Stimulated activated CD4-positive, alpha-beta T cell treated with anti-CD3 and anti-CD28 coated beads, Interleukin-1b, Interleukin-23, amount 100 ng/mL, for 24 hours (primary cell): ENCODE measurements at regions not wholly inside any gene's neighbourhood (a gene's known extent, or its start where the extent isn't known, plus 50 kb on each side); places are given as distances from the start of the nearest gene placed in this dataset.

Experiments used
- DNase-seq, 4 experiments: peaks; one replicate each; pipeline ENCODE4 v3.0.0-alpha.2; 2020; ENCODE audit warnings: low read depth in 4 of 4, low spot score in 1 of 4

DNA sequence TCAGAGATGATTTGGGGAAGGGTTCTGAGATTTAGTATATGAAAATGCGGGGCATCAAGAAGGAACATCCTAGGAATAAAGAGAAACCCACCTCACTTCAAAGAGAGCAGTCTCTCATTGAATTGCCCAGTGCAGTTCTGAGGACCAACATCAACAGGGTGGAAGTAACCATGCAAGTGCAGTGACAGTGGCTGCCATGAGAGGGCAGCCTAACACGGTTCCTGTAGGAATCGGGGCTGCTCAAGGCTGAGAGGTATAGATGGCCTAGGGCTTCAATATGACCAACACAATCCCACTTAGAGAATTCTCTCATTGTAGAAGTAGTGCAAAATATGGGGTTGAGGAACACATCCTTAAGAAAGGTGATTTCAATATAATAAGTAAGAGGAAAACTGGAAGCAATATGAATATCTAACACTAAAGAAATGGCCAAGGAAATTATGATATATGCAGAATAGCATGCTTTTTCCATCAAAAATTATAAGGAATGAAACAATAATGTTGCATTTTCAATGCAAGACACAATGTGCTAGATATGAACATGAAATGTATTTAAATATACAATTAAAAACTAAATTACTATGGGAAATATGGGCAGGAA is 51.1 kb upstream of the ARRDC4 start:
- peak; percentile 10 to 35 (median 28) for DNase-seq
